ENCODE measurements at regions not wholly inside any gene's neighbourhood (a gene's known extent, or its start where the extent isn't known, plus 50 kb on each side); places are given as distances from the start of the nearest gene placed in this dataset.
A peak's percentile ranks its signal among the peaks of the same experiment; 100 is the strongest.

GRCh38 chr2:9142551-9143263, 63.9 kb upstream of the ASAP2 start:
- TF ChIP-seq CTCF (IDR thresholded peaks at IDR 0.05; ENCODE audit: low read length) (peak; percentile 92), EZH2 (IDR thresholded peaks at IDR 0.05; ENCODE audit: borderline replicate concordance, low read length) (no peak)
